Natural killer cell (primary cell): ENCODE measurements at regions not wholly inside any gene's neighbourhood (a gene's known extent, or its start where the extent isn't known, plus 50 kb on each side); places are given as distances from the start of the nearest gene placed in this dataset.
"Not testable (repeated sequence)": the region's sequence is repeated elsewhere in the genome, so short reads cannot be mapped to it uniquely, and the experiment has no call there.

Experiments used
- ATAC-seq, 3 donors: fragments of 150-1000 bp in 2 of 3; fragments of 200-7000 bp in 1 of 3; cut with Tn5 transposase; 1 replicate in 1 of 3; 2 replicates in 2 of 3; pipeline ENCODE4 v1.10.0; 2021; ENCODE audit warnings: mild to moderate bottlenecking in 2 of 3, moderate library complexity in 2 of 3
- DNase-seq, 2 donors: peaks; one replicate each; pipeline versions ENCODE4 v3.0.0 to v3.0.0-alpha.2; 2013 to 2021; ENCODE audit warnings: mixed read lengths in 1 of 2
- H3K27ac ChIP-seq: one replicate; pipeline ENCODE4 v1.5.1; 2013; ENCODE audit warnings: mild to moderate bottlenecking, low read length
- H3K27me3 ChIP-seq: one replicate; pipeline ENCODE4 v1.6.1; 2013; ENCODE audit warnings: low read length; ENCODE audit not compliant: control insufficient read depth, insufficient read depth
- H3K36me3 ChIP-seq: one replicate; pipeline ENCODE4 v1.6.1; 2013; ENCODE audit warnings: low read length; ENCODE audit not compliant: control insufficient read depth, insufficient read depth
- H3K4me1 ChIP-seq: one replicate; pipeline ENCODE4 v1.6.1; 2013; ENCODE audit warnings: low read length; ENCODE audit not compliant: control insufficient read depth, insufficient read depth
- H3K4me3 ChIP-seq: one replicate; pipeline ENCODE4 v1.5.1; 2013; ENCODE audit warnings: low read length
- H3K9me3 ChIP-seq: one replicate; pipeline ENCODE4 v1.6.1; 2013; ENCODE audit warnings: low read length; ENCODE audit not compliant: control insufficient read depth, insufficient read depth
- H3K27ac Mint-ChIP-seq, 2 donors: one replicate each; pipeline ENCODE4 v1.8.0; 2022; ENCODE audit warnings: mild to moderate bottlenecking in 2 of 2, mixed read lengths in 2 of 2, moderate library complexity in 1 of 2
- H3K27me3 Mint-ChIP-seq, 2 donors: one replicate each; pipeline ENCODE4 v1.8.0; 2022; ENCODE audit warnings: low read depth in 2 of 2, mixed read lengths in 2 of 2
- H3K36me3 Mint-ChIP-seq: one replicate; pipeline ENCODE4 v1.8.0; 2022; ENCODE audit warnings: mixed read lengths
- H3K4me1 Mint-ChIP-seq, 2 donors: one replicate each; pipeline ENCODE4 v1.8.0; 2022; ENCODE audit warnings: mixed read lengths in 2 of 2
- H3K4me3 Mint-ChIP-seq: one replicate; pipeline ENCODE4 v1.8.0; 2022; ENCODE audit warnings: mild to moderate bottlenecking, moderate library complexity, mixed read lengths
- H3K9me3 Mint-ChIP-seq, 2 donors: one replicate each; pipeline ENCODE4 v1.8.0; 2022; ENCODE audit warnings: mixed read lengths in 2 of 2
- WGBS: methylation state at CpG from one replicate; pipeline ENCODE4 v1.1.7; 2013; ENCODE audit warnings: missing lambda C conversion rate; ENCODE audit not compliant: insufficient coverage; 5-methylcytosine and 5-hydroxymethylcytosine counted together
- intact Hi-C: fragments of 100-400 bp; cut with micrococcal nuclease; formaldehyde crosslinking; loops from one replicate; pipeline ENCODE4 v1.14.2; 2022

GRCh38 chr16:33961536-33961935 is 502.1 kb downstream of the TP53TG3F start:
- H3K27ac ChIP-seq, H3K27me3 ChIP-seq, H3K9me3 Mint-ChIP-seq, H3K36me3 ChIP-seq, H3K36me3 Mint-ChIP-seq, DNase-seq, intact Hi-C loops, H3K9me3 ChIP-seq, H3K4me1 ChIP-seq, H3K4me3 Mint-ChIP-seq, H3K27ac Mint-ChIP-seq, H3K27me3 Mint-ChIP-seq, H3K4me1 Mint-ChIP-seq, H3K4me3 ChIP-seq, ATAC-seq: not testable (repeated sequence)
- WGBS: no CpG with 5 or more reads among the region's 7 CpGs

- intact Hi-C loops, H3K36me3 Mint-ChIP-seq, H3K27ac ChIP-seq, H3K4me3 ChIP-seq, H3K4me3 Mint-ChIP-seq, H3K36me3 ChIP-seq, H3K27me3 ChIP-seq, H3K9me3 Mint-ChIP-seq, H3K27me3 Mint-ChIP-seq, H3K4me1 ChIP-seq, DNase-seq, H3K27ac Mint-ChIP-seq, H3K4me1 Mint-ChIP-seq, ATAC-seq, H3K9me3 ChIP-seq: not testable (repeated sequence)
- WGBS: no CpG with 5 or more reads among the region's 2 CpGs
Observed at GRCh38 chr16:33965534-33965933, 506.1 kb downstream of the TP53TG3F start.

- WGBS: no CpG with 5 or more reads among the region's 2 CpGs
- H3K4me1 ChIP-seq, DNase-seq, H3K9me3 Mint-ChIP-seq, intact Hi-C loops, H3K36me3 ChIP-seq, H3K27me3 Mint-ChIP-seq, H3K4me3 Mint-ChIP-seq, H3K27ac ChIP-seq, ATAC-seq, H3K9me3 ChIP-seq, H3K4me3 ChIP-seq, H3K4me1 Mint-ChIP-seq, H3K36me3 Mint-ChIP-seq, H3K27ac Mint-ChIP-seq, H3K27me3 ChIP-seq: not testable (repeated sequence)
Observed at GRCh38 chr16:33966855-33967254, 507.4 kb downstream of the TP53TG3F start.

- H3K4me1 Mint-ChIP-seq, H3K4me3 Mint-ChIP-seq, H3K27me3 ChIP-seq, H3K36me3 Mint-ChIP-seq, H3K27me3 Mint-ChIP-seq, H3K9me3 Mint-ChIP-seq, H3K27ac ChIP-seq, H3K36me3 ChIP-seq, ATAC-seq, H3K27ac Mint-ChIP-seq, DNase-seq, H3K9me3 ChIP-seq, H3K4me3 ChIP-seq, intact Hi-C loops, H3K4me1 ChIP-seq: not testable (repeated sequence)
- no CpG with 5 or more reads among the region's 8 CpGs for WGBS
Observed at GRCh38 chr16:33974557-33974956, 515.1 kb downstream of the TP53TG3F start.

GRCh38 chr16:33975744-33976143 is 516.3 kb downstream of the TP53TG3F start:
- DNase-seq, H3K4me1 Mint-ChIP-seq, H3K36me3 Mint-ChIP-seq, H3K36me3 ChIP-seq, H3K4me3 ChIP-seq, intact Hi-C loops, H3K4me1 ChIP-seq, H3K27me3 Mint-ChIP-seq, H3K27me3 ChIP-seq, H3K27ac ChIP-seq, H3K4me3 Mint-ChIP-seq, H3K9me3 ChIP-seq, H3K9me3 Mint-ChIP-seq, H3K27ac Mint-ChIP-seq, ATAC-seq: not testable (repeated sequence)
- no CpG with 5 or more reads among the region's 55 CpGs for WGBS

- H3K4me3 ChIP-seq, H3K4me1 ChIP-seq, H3K4me3 Mint-ChIP-seq, H3K27ac Mint-ChIP-seq, H3K27me3 ChIP-seq, H3K27ac ChIP-seq, H3K27me3 Mint-ChIP-seq, H3K4me1 Mint-ChIP-seq, ATAC-seq, DNase-seq, H3K9me3 Mint-ChIP-seq, H3K9me3 ChIP-seq, intact Hi-C loops, H3K36me3 Mint-ChIP-seq, H3K36me3 ChIP-seq: not testable (repeated sequence)
- WGBS: 86% methylated on average over 19 of the region's 25 CpGs
Observed at GRCh38 chr16:33976521-33976920, 517.1 kb downstream of the TP53TG3F start.

GRCh38 chr16:33978784-33979183 is 519.4 kb downstream of the TP53TG3F start:
- ATAC-seq, DNase-seq, H3K9me3 Mint-ChIP-seq: not testable (repeated sequence)

GRCh38 chr16:33979613-33980012 is 520.2 kb downstream of the TP53TG3F start:
- no CpG with 5 or more reads among the region's 3 CpGs for WGBS
- H3K36me3 ChIP-seq, H3K27ac ChIP-seq, H3K4me1 ChIP-seq, ATAC-seq, DNase-seq, H3K27me3 ChIP-seq, H3K27me3 Mint-ChIP-seq, H3K4me3 ChIP-seq, H3K4me1 Mint-ChIP-seq, intact Hi-C loops, H3K9me3 ChIP-seq, H3K4me3 Mint-ChIP-seq, H3K36me3 Mint-ChIP-seq, H3K27ac Mint-ChIP-seq, H3K9me3 Mint-ChIP-seq: not testable (repeated sequence)

More at GRCh38 chr16:33978784-33979183, 519.4 kb downstream of the TP53TG3F start:
- H3K36me3 Mint-ChIP-seq, H3K27me3 Mint-ChIP-seq, H3K4me3 Mint-ChIP-seq, H3K4me1 Mint-ChIP-seq, H3K27ac ChIP-seq, H3K27me3 ChIP-seq, H3K36me3 ChIP-seq, intact Hi-C loops, H3K9me3 ChIP-seq, H3K4me3 ChIP-seq, H3K4me1 ChIP-seq, H3K27ac Mint-ChIP-seq: not testable (repeated sequence)
- WGBS: no CpG with 5 or more reads among the region's 6 CpGs
